ENCODE measurements at regions not wholly inside any gene's neighbourhood (a gene's known extent, or its start where the extent isn't known, plus 50 kb on each side); places are given as distances from the start of the nearest gene placed in this dataset.

- no peak overlapping the region for H3K4me3 ChIP-seq (ENCODE audit: low read length)
- peak; percentile 34 for DNase-seq (ENCODE audit: low read depth)
- TF ChIP-seq CTCF (IDR thresholded peaks at IDR 0.05; ENCODE audit: insufficient read depth, low read depth, low read length, missing control alignments): no peak
These were observed 1798.3 kb upstream of the PCDH7 start for GRCh38 chr4:28921886-28922285.

- DNase-seq (ENCODE audit: low read depth): no peak
These were observed 1794.0 kb upstream of the PCDH7 start for GRCh38 chr4:28926156-28926555.

GRCh38 chr4:28942631-28943030 lies 1777.5 kb upstream of the PCDH7 start:
- TF ChIP-seq CTCF (IDR thresholded peaks at IDR 0.05; ENCODE audit: insufficient read depth, low read depth, low read length, missing control alignments): no peak
- no peak for DNase-seq (ENCODE audit: low read depth)
- no peak overlapping the region for H3K4me3 ChIP-seq (ENCODE audit: low read length)

More at GRCh38 chr4:28926156-28926555, 1794.0 kb upstream of the PCDH7 start:
- TF ChIP-seq CTCF (IDR thresholded peaks at IDR 0.05; ENCODE audit: insufficient read depth, low read depth, low read length, missing control alignments): no peak
- no peak overlapping the region for H3K4me3 ChIP-seq (ENCODE audit: low read length)

GRCh38 chr4:28947374-28947773 lies 1772.8 kb upstream of the PCDH7 start:
- no peak for TF ChIP-seq CTCF (IDR thresholded peaks at IDR 0.05; ENCODE audit: insufficient read depth, low read depth, low read length, missing control alignments)
- no peak overlapping the region for H3K4me3 ChIP-seq (ENCODE audit: low read length)
- DNase-seq (ENCODE audit: low read depth): no peak

- no peak overlapping the region for H3K4me3 ChIP-seq (ENCODE audit: low read length)
- TF ChIP-seq CTCF (IDR thresholded peaks at IDR 0.05; ENCODE audit: insufficient read depth, low read depth, low read length, missing control alignments): no peak
- DNase-seq (ENCODE audit: low read depth): peak; percentile 41
These were observed 1771.7 kb upstream of the PCDH7 start for GRCh38 chr4:28948501-28948900.

- H3K4me3 ChIP-seq (ENCODE audit: low read length): no peak overlapping the region
- DNase-seq (ENCODE audit: low read depth): peak; percentile 64
- no peak for TF ChIP-seq CTCF (IDR thresholded peaks at IDR 0.05; ENCODE audit: insufficient read depth, low read depth, low read length, missing control alignments)
These were observed 1753.2 kb upstream of the PCDH7 start for GRCh38 chr4:28966982-28967381.

GRCh38 chr4:28973587-28974350 lies 1746.4 kb upstream of the PCDH7 start:
- no peak overlapping the region for H3K4me3 ChIP-seq (ENCODE audit: low read length)
- TF ChIP-seq CTCF (IDR thresholded peaks at IDR 0.05; ENCODE audit: insufficient read depth, low read depth, low read length, missing control alignments): no peak
- peak; percentile 92 for DNase-seq (ENCODE audit: low read depth)
